Tibial nerve (tissue), 3 donors: ENCODE measurements at regions not wholly inside any gene's neighbourhood (a gene's known extent, or its start where the extent isn't known, plus 50 kb on each side); places are given as distances from the start of the nearest gene placed in this dataset.

Experiments used
- CTCF ChIP-seq, 5 experiments: fragments of 200-600 bp in 3 of 5; fragments of 450-650 bp in 2 of 5; sonication (generic) in 3 of 5; IDR thresholded peaks; one replicate each; pipeline ENCODE4 v1.5.1; 2016 to 2019; ENCODE audit warnings: antibody characterized with exemption in 5 of 5, mild to moderate bottlenecking in 3 of 5, moderate library complexity in 2 of 5
- POLR2A ChIP-seq, 2 donors: fragments of 450-650 bp; IDR thresholded peaks; one replicate each; pipeline ENCODE4 v1.6.1; 2017; ENCODE audit warnings: antibody characterized with exemption in 2 of 2, mild to moderate bottlenecking in 2 of 2, moderate library complexity in 2 of 2

GRCh38 chr9:80046481-80046880 is 474.7 kb downstream of the TLE4 start:
- TF ChIP-seq CTCF (IDR thresholded peaks at IDR 0.05) (no peak), POLR2A (IDR thresholded peaks at IDR 0.05) (no peak)
